MM.1S (cell line): ENCODE measurements at regions not wholly inside any gene's neighbourhood (a gene's known extent, or its start where the extent isn't known, plus 50 kb on each side); places are given as distances from the start of the nearest gene placed in this dataset.

Source experiments
- EZH2 ChIP-seq: fragments of 300-600 bp; sonication (generic); optimal IDR thresholded peaks from 2 replicates; pipeline ENCODE3; 2017; ENCODE audit warnings: low read depth, mild to moderate bottlenecking, antibody characterized with exemption, low read length, mixed read lengths
- EZH2phosphoT487 ChIP-seq: fragments of 300-600 bp; sonication (generic); IDR thresholded peaks from 2 replicates; pipeline ENCODE4 v1.6.1; 2018; ENCODE audit warnings: antibody characterized with exemption, low read length
- TF ChIP-seq, protein P1 (sequence below): fragments of 300-600 bp; sonication (generic); IDR thresholded peaks from 2 replicates; pipeline ENCODE4 v1.5.1; 2016; ENCODE audit warnings: antibody characterized with exemption, low read length, mixed read lengths

DNA sequence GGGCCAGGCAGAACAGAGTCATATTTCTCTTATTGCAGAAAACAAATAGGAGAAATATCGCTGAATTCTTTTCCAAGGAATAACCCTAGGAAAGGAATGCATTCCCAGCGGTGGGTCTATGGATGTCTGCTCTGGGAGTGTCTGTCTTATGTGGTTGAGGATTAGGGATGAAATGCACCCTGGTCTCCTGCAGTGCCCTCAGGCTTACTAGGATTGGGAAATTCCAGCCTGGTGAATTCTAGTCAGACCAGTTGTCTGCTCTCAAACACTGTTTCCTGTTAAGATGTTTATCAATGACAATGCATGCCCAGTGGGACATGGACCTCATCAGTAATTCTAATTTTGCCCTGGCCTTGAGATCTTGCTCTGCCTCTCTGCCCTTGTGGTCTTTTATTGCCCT is 136.1 kb upstream of the ELAVL2 start:
- TF ChIP-seq, protein P1, sequence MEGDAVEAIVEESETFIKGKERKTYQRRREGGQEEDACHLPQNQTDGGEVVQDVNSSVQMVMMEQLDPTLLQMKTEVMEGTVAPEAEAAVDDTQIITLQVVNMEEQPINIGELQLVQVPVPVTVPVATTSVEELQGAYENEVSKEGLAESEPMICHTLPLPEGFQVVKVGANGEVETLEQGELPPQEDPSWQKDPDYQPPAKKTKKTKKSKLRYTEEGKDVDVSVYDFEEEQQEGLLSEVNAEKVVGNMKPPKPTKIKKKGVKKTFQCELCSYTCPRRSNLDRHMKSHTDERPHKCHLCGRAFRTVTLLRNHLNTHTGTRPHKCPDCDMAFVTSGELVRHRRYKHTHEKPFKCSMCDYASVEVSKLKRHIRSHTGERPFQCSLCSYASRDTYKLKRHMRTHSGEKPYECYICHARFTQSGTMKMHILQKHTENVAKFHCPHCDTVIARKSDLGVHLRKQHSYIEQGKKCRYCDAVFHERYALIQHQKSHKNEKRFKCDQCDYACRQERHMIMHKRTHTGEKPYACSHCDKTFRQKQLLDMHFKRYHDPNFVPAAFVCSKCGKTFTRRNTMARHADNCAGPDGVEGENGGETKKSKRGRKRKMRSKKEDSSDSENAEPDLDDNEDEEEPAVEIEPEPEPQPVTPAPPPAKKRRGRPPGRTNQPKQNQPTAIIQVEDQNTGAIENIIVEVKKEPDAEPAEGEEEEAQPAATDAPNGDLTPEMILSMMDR: no peak
- TF ChIP-seq EZH2: no peak
- TF ChIP-seq EZH2phosphoT487: no peak
